Neural crest cell (in vitro differentiated cells): ENCODE measurements at regions not wholly inside any gene's neighbourhood (a gene's known extent, or its start where the extent isn't known, plus 50 kb on each side); places are given as distances from the start of the nearest gene placed in this dataset.
"Not testable (repeated sequence)": the region's sequence is repeated elsewhere in the genome, so short reads cannot be mapped to it uniquely, and the experiment has no call there.

Experiments used
- DNase-seq: peaks from one replicate; pipeline ENCODE4 v3.0.0; 2021; ENCODE audit warnings: low read depth, mixed read lengths, low spot score
- H3K27ac Mint-ChIP-seq: one replicate; pipeline ENCODE4 v1.8.0; 2021; ENCODE audit warnings: mild to moderate bottlenecking, mixed read lengths; ENCODE audit not compliant: unreplicated experiment
- H3K27me3 Mint-ChIP-seq: 2 replicates; pipeline ENCODE4 v1.8.0; 2021; ENCODE audit warnings: low read depth, mild to moderate bottlenecking, mixed read lengths
- H3K36me3 Mint-ChIP-seq: 2 replicates; pipeline ENCODE4 v1.8.0; 2021; ENCODE audit warnings: low read depth, mild to moderate bottlenecking, mixed read lengths
- H3K4me1 Mint-ChIP-seq: 2 replicates; pipeline ENCODE4 v1.8.0; 2021; ENCODE audit warnings: mixed read lengths
- H3K4me3 Mint-ChIP-seq: one replicate; pipeline ENCODE4 v1.8.0; 2021; ENCODE audit warnings: mild to moderate bottlenecking, mixed read lengths
- H3K9me3 Mint-ChIP-seq: 2 replicates; pipeline ENCODE4 v1.8.0; 2021; ENCODE audit warnings: mixed read lengths
- TF ChIP-seq, protein P1 (sequence below): fragments of 200-600 bp; sonication (generic); conservative IDR thresholded peaks from 2 replicates; pipeline ENCODE4 v1.5.0; 2021; ENCODE audit warnings: antibody characterized with exemption, mild to moderate bottlenecking

DNA sequence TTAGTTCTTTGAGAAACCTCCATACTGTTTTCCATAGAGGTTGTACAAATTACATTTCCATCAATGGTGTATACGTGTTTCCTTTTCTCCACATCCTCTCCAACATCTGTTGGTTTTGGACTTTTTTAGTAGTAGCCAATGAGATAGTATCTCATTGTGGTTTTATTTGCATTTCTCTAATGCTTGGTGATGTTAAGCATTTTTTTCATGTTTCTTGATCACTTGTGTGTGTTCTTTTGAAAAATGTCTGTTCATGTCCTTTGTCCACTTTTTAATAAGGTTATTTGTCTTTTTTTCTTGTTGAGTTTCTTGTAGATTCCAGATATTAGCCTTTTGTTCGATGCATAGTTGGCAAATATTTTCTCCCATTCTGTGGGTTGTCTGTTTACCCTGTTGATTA, 392.3 kb upstream of the ZEB2 start:
- peaks cover 3% of the 10 kb centered on the region for H3K36me3 Mint-ChIP-seq
- H3K4me3 Mint-ChIP-seq, result no peak overlapping the region
- DNase-seq, result no peak
- no peaks in the 10 kb centered on the region for H3K4me1 Mint-ChIP-seq
- H3K27ac Mint-ChIP-seq, result no peak overlapping the region
- H3K27me3 Mint-ChIP-seq, result no peaks in the 10 kb centered on the region
- TF ChIP-seq, protein P1, sequence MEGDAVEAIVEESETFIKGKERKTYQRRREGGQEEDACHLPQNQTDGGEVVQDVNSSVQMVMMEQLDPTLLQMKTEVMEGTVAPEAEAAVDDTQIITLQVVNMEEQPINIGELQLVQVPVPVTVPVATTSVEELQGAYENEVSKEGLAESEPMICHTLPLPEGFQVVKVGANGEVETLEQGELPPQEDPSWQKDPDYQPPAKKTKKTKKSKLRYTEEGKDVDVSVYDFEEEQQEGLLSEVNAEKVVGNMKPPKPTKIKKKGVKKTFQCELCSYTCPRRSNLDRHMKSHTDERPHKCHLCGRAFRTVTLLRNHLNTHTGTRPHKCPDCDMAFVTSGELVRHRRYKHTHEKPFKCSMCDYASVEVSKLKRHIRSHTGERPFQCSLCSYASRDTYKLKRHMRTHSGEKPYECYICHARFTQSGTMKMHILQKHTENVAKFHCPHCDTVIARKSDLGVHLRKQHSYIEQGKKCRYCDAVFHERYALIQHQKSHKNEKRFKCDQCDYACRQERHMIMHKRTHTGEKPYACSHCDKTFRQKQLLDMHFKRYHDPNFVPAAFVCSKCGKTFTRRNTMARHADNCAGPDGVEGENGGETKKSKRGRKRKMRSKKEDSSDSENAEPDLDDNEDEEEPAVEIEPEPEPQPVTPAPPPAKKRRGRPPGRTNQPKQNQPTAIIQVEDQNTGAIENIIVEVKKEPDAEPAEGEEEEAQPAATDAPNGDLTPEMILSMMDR, result no peak
- H3K9me3 Mint-ChIP-seq, result peaks cover 6% of the 10 kb centered on the region

DNA sequence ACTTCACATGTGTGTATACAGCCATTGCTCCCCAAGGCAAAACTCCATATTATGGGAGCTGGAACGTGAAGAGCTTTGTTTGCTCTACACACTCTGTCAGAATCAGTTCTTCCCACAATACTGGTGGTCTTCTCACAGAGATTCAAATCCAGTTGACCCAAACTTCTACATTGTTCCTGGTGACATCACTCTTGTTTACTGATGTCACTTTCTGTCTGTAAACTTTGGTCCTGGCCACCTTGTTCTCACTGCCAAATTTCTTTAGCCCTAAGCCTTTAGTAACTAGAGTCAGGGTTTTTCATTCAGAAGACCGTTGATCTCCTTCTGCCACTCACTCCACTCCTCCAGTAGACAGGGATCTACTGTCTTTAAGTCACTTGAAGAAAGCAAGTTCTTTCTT, 386.0 kb upstream of the ZEB2 start:
- H3K4me3 Mint-ChIP-seq, result no peak overlapping the region
- no peak for DNase-seq
- no peak overlapping the region for H3K27ac Mint-ChIP-seq
- H3K9me3 Mint-ChIP-seq, result peaks cover 7% of the 10 kb centered on the region
- TF ChIP-seq, protein P1, result no peak
- no peaks in the 10 kb centered on the region for H3K27me3 Mint-ChIP-seq
- peaks cover 4% of the 10 kb centered on the region for H3K4me1 Mint-ChIP-seq
- H3K36me3 Mint-ChIP-seq, result peaks cover 11% of the 10 kb centered on the region

DNA sequence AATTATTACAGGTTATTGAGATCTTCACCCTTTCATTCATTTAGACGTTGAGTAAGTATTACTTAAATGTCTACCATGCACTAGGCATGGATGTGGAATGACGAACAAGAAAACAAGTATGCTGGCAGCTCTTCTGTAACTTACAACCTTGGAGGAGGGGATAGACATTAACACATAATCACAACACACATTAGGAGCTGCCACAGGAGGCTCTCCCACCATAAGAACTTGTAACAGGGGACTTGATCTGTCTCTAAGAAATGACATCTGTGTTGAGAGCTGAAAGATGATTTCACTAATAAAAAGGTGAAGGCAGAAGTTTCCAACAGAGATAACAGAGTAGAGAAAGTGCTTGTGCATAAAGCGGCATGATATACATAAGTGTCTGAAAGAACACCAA, 384.7 kb upstream of the ZEB2 start:
- H3K4me1 Mint-ChIP-seq, result peaks cover 4% of the 10 kb centered on the region
- TF ChIP-seq, protein P1, result no peak
- DNase-seq, result no peak
- peaks cover 13% of the 10 kb centered on the region for H3K36me3 Mint-ChIP-seq
- no peak overlapping the region for H3K4me3 Mint-ChIP-seq
- H3K27me3 Mint-ChIP-seq, result no peaks in the 10 kb centered on the region
- H3K9me3 Mint-ChIP-seq, result peaks cover 7% of the 10 kb centered on the region
- H3K27ac Mint-ChIP-seq, result no peak overlapping the region

DNA sequence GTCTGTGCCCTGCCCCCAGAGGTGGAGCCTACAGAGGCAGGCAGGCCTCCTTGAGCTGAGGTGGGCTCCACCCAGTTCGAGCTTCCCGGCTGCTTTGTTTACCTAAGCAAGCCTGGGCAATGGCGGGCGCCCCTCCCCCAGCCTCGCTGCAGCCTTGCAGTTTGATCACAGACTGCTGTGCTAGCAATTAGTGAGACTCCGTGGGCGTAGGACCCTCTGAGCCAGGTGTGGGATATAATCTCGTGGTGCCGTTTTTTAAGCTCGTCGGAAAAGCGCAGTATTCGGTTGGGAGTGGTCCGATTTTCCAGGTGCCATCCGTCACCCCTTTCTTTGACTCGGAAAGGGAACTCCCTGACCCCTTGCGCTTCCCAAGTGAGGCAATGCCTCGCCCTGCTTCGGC, 383.1 kb upstream of the ZEB2 start:
- H3K27me3 Mint-ChIP-seq, H3K27ac Mint-ChIP-seq, H3K4me1 Mint-ChIP-seq, DNase-seq, H3K9me3 Mint-ChIP-seq: not testable (repeated sequence)
- Mint-ChIP-seq H3K4me3 (peak overlapping the region; percentile 3), H3K36me3 (peaks cover 10% of the 10 kb centered on the region)

DNA sequence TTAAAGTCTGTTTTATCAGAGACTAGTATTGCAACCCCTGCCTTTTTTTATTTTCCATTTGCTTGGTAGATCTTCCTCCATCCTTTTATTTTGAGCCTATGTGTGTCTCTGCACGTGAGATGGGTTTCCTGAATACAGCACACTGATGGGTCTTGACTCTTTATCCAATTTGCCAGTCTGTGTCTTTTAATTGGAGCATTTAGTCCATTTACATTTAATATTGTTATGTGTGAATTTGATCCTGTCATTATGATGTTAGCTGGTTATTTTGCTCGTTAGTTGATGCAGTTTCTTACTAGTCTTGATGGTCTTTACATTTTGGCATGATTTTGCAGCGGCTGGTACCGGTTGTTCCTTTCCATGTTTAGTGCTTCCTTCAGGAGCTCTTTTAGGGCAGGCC, 381.5 kb upstream of the ZEB2 start:
- not testable (repeated sequence) for DNase-seq, H3K27ac Mint-ChIP-seq, H3K27me3 Mint-ChIP-seq, H3K4me3 Mint-ChIP-seq, H3K4me1 Mint-ChIP-seq, H3K9me3 Mint-ChIP-seq
- peaks cover 10% of the 10 kb centered on the region for H3K36me3 Mint-ChIP-seq

DNA sequence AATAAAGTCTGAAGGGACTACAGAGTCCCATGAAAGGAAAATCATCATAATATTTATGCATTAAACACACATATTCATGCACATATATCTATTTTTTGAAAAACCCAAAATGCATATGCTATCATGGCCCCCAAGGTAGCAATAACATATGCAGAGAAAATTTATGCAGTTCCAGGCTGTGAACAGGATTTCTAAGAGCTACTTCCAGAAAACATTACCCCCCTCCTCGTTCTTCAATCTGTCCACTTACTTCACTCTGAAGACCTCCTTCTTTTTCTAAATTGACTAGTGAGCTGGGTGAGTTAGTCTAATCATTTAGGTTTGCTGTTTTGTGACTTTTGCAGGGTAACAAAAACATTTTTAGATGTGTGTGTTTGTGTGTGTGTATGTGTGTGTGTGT, 376.4 kb upstream of the ZEB2 start:
- TF ChIP-seq, protein P1, result no peak
- peaks cover 21% of the 10 kb centered on the region for H3K4me1 Mint-ChIP-seq
- H3K9me3 Mint-ChIP-seq, result no peaks in the 10 kb centered on the region
- peaks cover 2% of the 10 kb centered on the region for H3K36me3 Mint-ChIP-seq
- DNase-seq, result no peak
- H3K4me3 Mint-ChIP-seq, result no peak overlapping the region
- H3K27me3 Mint-ChIP-seq, result no peaks in the 10 kb centered on the region
- peak overlapping the region; percentile 38 for H3K27ac Mint-ChIP-seq
